NCI-H2081 treated with DMSO at 0.1 percent for 48 hours (cell line): ENCODE measurements at regions not wholly inside any gene's neighbourhood (a gene's known extent, or its start where the extent isn't known, plus 50 kb on each side); places are given as distances from the start of the nearest gene placed in this dataset.

Source experiments
- DNase-seq: peaks from one replicate; lab custom pipeline; 2025; lab: John Stamatoyannopoulos, UW

GRCh38 chr6:114435985-114436384 is 93.2 kb upstream of the HS3ST5 start:
- no peak for DNase-seq

GRCh38 chr6:114432400-114432799 is 89.6 kb upstream of the HS3ST5 start:
- DNase-seq: no peak

DNA sequence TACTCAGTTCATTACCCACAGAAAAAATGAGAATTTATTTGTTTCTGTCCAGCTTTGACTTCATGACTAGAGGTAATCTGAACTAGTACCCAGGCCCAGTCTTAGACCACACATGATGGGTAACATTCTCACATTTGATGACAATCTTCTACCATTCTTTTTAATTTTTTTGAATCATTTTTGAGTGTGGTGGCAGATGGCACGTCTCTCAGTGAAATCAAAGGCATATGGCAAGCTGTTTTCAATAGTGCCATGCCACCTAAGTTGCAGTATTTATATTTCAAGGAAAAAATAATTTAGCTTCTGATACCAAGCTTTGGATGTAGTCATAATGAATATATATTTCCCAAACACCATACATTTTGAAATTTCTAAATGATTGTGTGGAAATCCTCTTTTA is 88.8 kb upstream of the HS3ST5 start:
- DNase-seq: no peak

DNA sequence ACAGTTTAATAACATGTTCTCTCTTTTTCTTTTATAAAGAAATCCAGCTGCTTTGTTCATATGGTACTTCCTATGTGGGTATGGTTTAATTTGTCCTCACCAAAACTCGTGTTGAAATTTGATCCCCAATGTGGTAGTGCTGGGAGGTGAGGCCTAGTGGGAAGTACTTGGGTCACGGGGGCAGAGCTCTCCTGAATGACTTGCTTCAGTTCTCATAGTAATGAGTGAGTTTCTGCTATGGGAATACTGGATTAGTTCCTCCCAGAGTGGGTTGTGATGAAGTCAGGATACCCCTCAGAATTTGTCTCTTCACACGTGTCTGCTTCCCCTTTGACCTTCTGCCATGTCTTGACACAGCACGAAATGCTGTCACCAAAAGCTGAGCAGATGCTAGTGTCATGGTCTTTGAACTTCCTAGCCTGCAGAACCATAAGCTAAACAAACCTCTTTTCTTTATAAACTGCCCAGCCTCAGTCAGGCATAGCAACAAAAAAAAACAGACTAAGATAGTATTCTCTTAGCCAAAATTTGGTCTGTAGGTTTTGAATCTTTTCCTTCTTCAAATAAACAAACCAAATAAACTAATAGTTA is 87.8 kb upstream of the HS3ST5 start:
- DNase-seq: no peak

DNA sequence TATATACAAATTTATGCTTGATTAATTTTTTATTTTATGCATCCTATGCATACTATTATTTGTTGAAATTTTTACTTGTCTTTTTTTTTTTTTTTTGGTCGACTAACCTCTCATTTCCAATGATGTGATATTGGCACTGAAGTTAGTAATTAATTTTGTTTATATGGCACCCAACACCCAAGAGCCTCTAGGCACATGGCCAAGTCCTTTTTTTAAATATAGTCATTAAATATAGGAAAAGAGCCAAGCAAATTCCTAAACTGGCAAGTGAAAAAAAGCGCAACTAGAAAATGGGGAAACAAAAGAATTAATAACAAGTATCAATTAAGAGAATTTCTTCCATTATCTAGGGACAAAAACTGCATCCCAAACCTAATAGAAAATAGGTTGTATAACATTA is 85.5 kb upstream of the HS3ST5 start:
- DNase-seq: no peak

GRCh38 chr6:114421199-114421598 is 78.4 kb upstream of the HS3ST5 start:
- no peak for DNase-seq

DNA sequence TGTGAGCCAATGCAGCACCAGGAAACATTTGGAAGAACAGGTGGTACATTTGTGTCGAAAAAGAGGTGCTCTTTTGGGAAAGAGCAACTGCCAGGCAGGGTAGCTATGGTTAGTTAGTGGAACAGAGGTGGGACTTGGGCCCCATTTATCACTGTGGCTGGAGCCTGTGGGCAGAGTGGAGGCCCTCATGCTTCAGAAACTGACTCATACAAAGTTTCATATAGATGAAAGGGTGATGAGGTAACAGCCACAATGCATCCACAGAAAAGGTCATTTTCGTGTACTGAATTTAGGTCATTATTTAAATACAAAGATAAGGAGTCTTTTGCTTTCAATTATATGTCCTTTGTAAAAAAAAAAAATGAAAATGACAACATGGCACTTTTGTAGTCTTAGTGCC is 76.4 kb upstream of the HS3ST5 start:
- no peak for DNase-seq

- DNase-seq: no peak
Observed at GRCh38 chr6:114418304-114418972, 75.6 kb upstream of the HS3ST5 start.

GRCh38 chr6:114407426-114408035 is 64.7 kb upstream of the HS3ST5 start:
- no peak for DNase-seq

DNA sequence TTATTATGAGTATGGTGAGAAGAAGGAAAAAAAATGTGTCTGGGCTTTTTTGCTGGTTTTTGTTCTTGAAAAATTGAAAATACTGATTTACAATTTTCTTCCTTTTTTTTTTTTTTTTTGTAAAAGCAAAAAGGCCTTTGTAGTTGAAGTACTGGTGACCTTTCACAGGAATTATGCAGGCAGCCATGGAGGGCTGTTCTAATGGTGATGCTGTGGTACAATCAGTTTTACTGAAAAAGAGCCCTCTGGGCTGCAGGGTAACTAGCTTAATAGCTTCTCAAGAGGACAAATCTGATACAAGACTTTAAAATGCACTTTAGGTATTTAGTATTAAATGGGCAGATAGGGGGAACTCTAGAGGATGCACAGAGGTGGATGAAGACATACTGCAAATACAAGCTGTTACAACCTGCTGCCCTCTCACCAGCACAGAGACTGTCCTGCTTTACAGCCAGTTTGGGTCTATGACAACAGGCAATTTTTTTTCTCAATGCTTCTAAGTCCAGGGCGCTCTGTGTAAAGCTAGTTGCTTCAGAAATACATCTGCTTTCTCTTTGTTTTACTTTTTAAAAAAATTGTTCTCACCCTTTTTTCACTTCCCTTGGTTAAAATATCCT is 61.6 kb upstream of the HS3ST5 start:
- no peak for DNase-seq

DNA sequence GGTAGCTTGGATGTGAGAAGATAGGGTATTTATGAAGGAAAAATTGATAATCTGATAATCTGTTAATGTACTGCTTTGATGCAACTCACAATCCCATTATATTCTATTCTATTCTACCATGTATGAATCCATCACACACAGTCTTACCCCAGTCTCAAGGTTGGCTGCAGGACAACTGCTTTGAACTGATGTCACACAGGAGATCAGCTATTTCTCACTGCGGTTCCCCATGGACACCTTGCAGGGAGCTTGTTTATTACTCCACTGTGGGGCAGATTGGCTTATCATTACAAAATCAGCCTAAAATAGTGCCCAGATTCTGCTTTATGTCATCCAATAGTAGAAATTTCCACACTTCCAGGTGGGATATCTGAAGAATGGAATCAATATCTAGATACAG is 61.0 kb upstream of the HS3ST5 start:
- DNase-seq: no peak

DNA sequence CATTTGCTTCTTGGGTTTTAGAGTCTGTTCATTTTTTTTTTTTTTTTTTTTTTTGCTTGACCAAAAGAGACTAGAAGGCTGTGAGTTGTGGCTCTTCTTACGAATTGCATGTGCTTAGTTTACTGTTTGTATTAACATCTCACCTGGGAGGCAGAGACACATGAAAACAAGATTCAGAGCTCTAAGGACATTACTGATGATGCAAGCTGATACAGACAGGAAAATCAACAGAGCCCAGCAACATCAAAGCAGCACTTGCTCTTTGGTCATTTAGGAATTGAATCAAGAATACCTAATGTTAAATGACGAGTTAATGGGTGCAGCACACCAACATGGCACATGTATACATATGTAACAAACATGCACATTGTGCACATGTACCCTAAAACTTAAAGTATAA is 55.7 kb upstream of the HS3ST5 start:
- DNase-seq: no peak
